GM12878 (cell line): ENCODE measurements at regions not wholly inside any gene's neighbourhood (a gene's known extent, or its start where the extent isn't known, plus 50 kb on each side); places are given as distances from the start of the nearest gene placed in this dataset.

ENCODE experiments used
- ATAC-seq: fragments of 200-7000 bp; cut with Tn5 transposase; 3 replicates; pipeline ENCODE4 v1.9.1; 2020; ENCODE audit warnings: mild to moderate bottlenecking, moderate library complexity
- BruUV-seq: library from RNA; stranded (reverse); fragments of 400-500 nt; replicated peaks from 2 replicates; lab custom pipeline; 2021; lab: Mats Ljungman, UMichigan
- CTCF ChIA-PET: fragments of 300-600 bp; sonication (Branson Sonifier 250); formaldehyde crosslinking; extraction: SDS; loops from one replicate; lab custom pipeline; 2021; ENCODE audit warnings: inconsistent platforms; lab: Yijun Ruan, JAX
- POLR2A ChIA-PET: fragments of 350-600 bp; formaldehyde crosslinking; extraction: SDS; loops from one replicate; lab custom pipeline; 2021; ENCODE audit warnings: inconsistent platforms; lab: Charles Lee
- RAD21 ChIA-PET: fragments of 300-600 bp; sonication (Branson Sonifier 250); formaldehyde crosslinking; loops from one replicate; lab custom pipeline; 2023; ENCODE audit warnings: antibody characterized with exemption; ENCODE audit not compliant: unreplicated experiment; lab: Charles Lee
- SMC1A ChIA-PET: fragments of 300-600 bp; sonication (Branson Sonifier 250); formaldehyde crosslinking; loops from one replicate; lab custom pipeline; 2023; ENCODE audit not compliant: unreplicated experiment, uncharacterized antibody; lab: Charles Lee
- DNase-seq: peaks from one replicate; pipeline ENCODE4 v3.0.0-alpha.2; 2011; ENCODE audit warnings: low read depth, low spot score
- FAIRE-seq: peaks from 3 replicates; lab custom pipeline; 2011; peaks lifted over from hg19 to GRCh38; lab: Jason Lieb, UNC
- H2AFZ ChIP-seq: 2 replicates; pipeline ENCODE4 v1.6.0; 2011; ENCODE audit warnings: low read depth, low read length, control low read depth; ENCODE audit not compliant: control insufficient read depth
- H3K27ac ChIP-seq: 2 replicates; pipeline ENCODE4 v1.5.1; 2011; ENCODE audit warnings: control low read depth; ENCODE audit not compliant: control insufficient read depth, insufficient read depth
- H3K27me3 ChIP-seq, 2 experiments: replicated peaks in 1 of 2; 2 replicates each; pipeline versions ENCODE4 v1.6.0 to v1.6.1; 2011; ENCODE audit warnings: low read length in 1 of 2; ENCODE audit not compliant: control insufficient read depth in 2 of 2, insufficient read depth in 2 of 2
- H3K36me3 ChIP-seq, 2 experiments: 2 replicates each; pipeline ENCODE4 v1.5.1; 2011; ENCODE audit warnings: low read length in 1 of 2; ENCODE audit not compliant: control insufficient read depth in 2 of 2, insufficient read depth in 2 of 2
- H3K4me1 ChIP-seq: 2 replicates; pipeline ENCODE4 v1.6.1; 2011; ENCODE audit warnings: mild to moderate bottlenecking, low read length, moderate library complexity, mixed read lengths; ENCODE audit not compliant: control insufficient read depth, insufficient read depth
- H3K4me2 ChIP-seq: 2 replicates; pipeline ENCODE4 v1.6.0; 2011; ENCODE audit warnings: control low read depth; ENCODE audit not compliant: control insufficient read depth, insufficient read depth
- H3K4me3 ChIP-seq: fragments of 200-600 bp; sonication (generic); 2 replicates; pipeline ENCODE4 v1.5.1; 2016
- H3K79me2 ChIP-seq: 2 replicates; pipeline ENCODE4 v1.6.0; 2011; ENCODE audit warnings: low read length; ENCODE audit not compliant: control insufficient read depth, insufficient read depth
- H3K9ac ChIP-seq: 2 replicates; pipeline ENCODE4 v1.8.0; 2011; ENCODE audit warnings: low read length, control low read depth, mixed read lengths; ENCODE audit not compliant: control insufficient read depth, insufficient read depth
- H3K9me3 ChIP-seq: replicated peaks from 3 replicates; pipeline ENCODE4 v1.5.1; 2011; ENCODE audit warnings: mild to moderate bottlenecking, low read length; ENCODE audit not compliant: control insufficient read depth, insufficient read depth
- H4K20me1 ChIP-seq: 2 replicates; pipeline ENCODE4 v1.6.0; 2011; ENCODE audit not compliant: control insufficient read depth, insufficient read depth
- BHLHE40 ChIP-seq, 2 experiments: fragments of 450-650 bp in 1 of 2; IDR thresholded peaks; 2 replicates each; pipeline ENCODE4 v1.6.1; 2011 to 2017; ENCODE audit warnings: low read depth in 2 of 2, borderline replicate concordance in 1 of 2, improper control_type of control experiment in 1 of 2, low read length in 1 of 2, mild to moderate bottlenecking in 1 of 2
- CBX3 ChIP-seq: fragments of 200-600 bp; sonication (generic); IDR thresholded peaks from 2 replicates; pipeline ENCODE4 v1.6.1; 2016; ENCODE audit warnings: low read depth, borderline replicate concordance
- ESRRA ChIP-seq: IDR thresholded peaks from 2 replicates; pipeline ENCODE4 v1.6.1; 2012; ENCODE audit warnings: mild to moderate bottlenecking, low read length, improper control_type of control experiment
- FOXM1 ChIP-seq: IDR thresholded peaks from 2 replicates; pipeline ENCODE4 v1.6.1; 2012; ENCODE audit warnings: low read depth, mild to moderate bottlenecking, inconsistent platforms, low read length, moderate library complexity
- GABPA ChIP-seq: IDR thresholded peaks from 2 replicates; pipeline ENCODE4 v1.6.1; 2014; ENCODE audit warnings: antibody characterized with exemption, low read depth, mild to moderate bottlenecking, inconsistent platforms
- HSF1 ChIP-seq: fragments of 150-350 bp; IDR thresholded peaks from 2 replicates; pipeline ENCODE4 v1.6.1; 2014; ENCODE audit warnings: mild to moderate bottlenecking, low read depth, low read length
- MXI1 ChIP-seq: fragments of 150-350 bp; IDR thresholded peaks from 2 replicates; pipeline ENCODE4 v1.6.1; 2011; ENCODE audit warnings: low read depth, mild to moderate bottlenecking, inconsistent platforms, low read length, improper control_type of control experiment
- PKNOX1 ChIP-seq: fragments of 450-650 bp; IDR thresholded peaks from 2 replicates; pipeline ENCODE4 v1.6.1; 2016; ENCODE audit warnings: mild to moderate bottlenecking
- POLR2AphosphoS5 ChIP-seq: IDR thresholded peaks from 2 replicates; pipeline ENCODE4 v1.6.1; 2011; ENCODE audit warnings: mild to moderate bottlenecking, low read length, inconsistent platforms
- RELB ChIP-seq: fragments of 450-650 bp; IDR thresholded peaks from 2 replicates; pipeline ENCODE4 v1.6.1; 2017; ENCODE audit warnings: low read depth, mild to moderate bottlenecking, moderate library complexity
- ZBTB33 ChIP-seq: fragments of 450-650 bp; IDR thresholded peaks from 2 replicates; pipeline ENCODE4 v1.6.1; 2017; ENCODE audit warnings: mild to moderate bottlenecking
- ZNF622 ChIP-seq: fragments of 450-650 bp; IDR thresholded peaks from 2 replicates; pipeline ENCODE4 v1.6.1; 2017; ENCODE audit warnings: mild to moderate bottlenecking, inconsistent platforms
- WGBS: methylation state at CpG from one replicate; pipeline ENCODE4 v1.1.6; 2016; ENCODE audit warnings: low lambda C conversion rate; ENCODE audit not compliant: insufficient replicate concordance, insufficient coverage; ENCODE audit errors: missing lambda C conversion rate; 5-methylcytosine and 5-hydroxymethylcytosine counted together
- in situ Hi-C: fragments of 300-500 bp; cut with MboI; formaldehyde crosslinking; loops from 9 replicates; pipeline ENCODE4 v1.14.3; 2018; ENCODE audit warnings: mixed read lengths
- intact Hi-C: fragments of 100-400 bp; cut with micrococcal nuclease; formaldehyde crosslinking; loops from one replicate; pipeline ENCODE4 v1.14.2; 2022; ENCODE audit not compliant: unreplicated experiment

- WGBS: 30% methylated on average over 2 of the region's 2 CpGs
- no peak for TF ChIP-seq CBX3
- TF ChIP-seq ZNF622: no peak
- TF ChIP-seq MXI1: no peak
- TF ChIP-seq POLR2AphosphoS5: no peak
- TF ChIP-seq BHLHE40 (IDR thresholded peaks at IDR 0.05; ENCODE audit: borderline replicate concordance in 1 of 2, low read depth in 2 of 2, low read length in 1 of 2): no peak
- TF ChIP-seq ESRRA: no peak
- TF ChIP-seq FOXM1: no peak
- TF ChIP-seq, all 136 proteins: peak for 0
- H3K4me3 ChIP-seq: no peak overlapping the region
- no peak overlapping the region for H3K27ac ChIP-seq
- RAD21 ChIA-PET: no interaction called here
- no peaks in the 10 kb centered on the region for H3K27me3 ChIP-seq
- POLR2A ChIA-PET: no interaction called here
- CTCF ChIA-PET: no interaction called here
- no peaks in the 10 kb centered on the region for H3K79me2 ChIP-seq
- no peak overlapping the region for H2AFZ ChIP-seq
- no peak for DNase-seq
- no peaks in the 10 kb centered on the region for H3K9me3 ChIP-seq
- H3K36me3 ChIP-seq: no peaks in the 10 kb centered on the region
- in situ Hi-C loops (no loop called here), intact Hi-C loops (no loop called here)
- no peak for FAIRE-seq
- no TSS peak for BruUV-seq
- H3K9ac ChIP-seq: no peak overlapping the region
- SMC1A ChIA-PET: no interaction called here
- no peaks in the 10 kb centered on the region for H3K4me1 ChIP-seq
- H3K4me2 ChIP-seq: no peak overlapping the region
- ATAC-seq: no peak
- H4K20me1 ChIP-seq: no peaks in the 10 kb centered on the region
Measured at GRCh38 chr6:140732991-140733390, 1358.5 kb upstream of the CITED2 start.

GRCh38 chr6:140732155-140732554, 1357.7 kb upstream of the CITED2 start:
- POLR2A ChIA-PET: no interaction called here
- Histone ChIP-seq H3K36me3 (no peaks in the 10 kb centered on the region), H3K9ac (no peak overlapping the region), H3K4me3 (no peak overlapping the region), H3K4me1 (no peaks in the 10 kb centered on the region), H3K27me3 (no peaks in the 10 kb centered on the region), H3K27ac (no peak overlapping the region), H4K20me1 (no peaks in the 10 kb centered on the region), H3K4me2 (no peak overlapping the region), H3K79me2 (no peaks in the 10 kb centered on the region), H2AFZ (no peak overlapping the region), H3K9me3 (no peaks in the 10 kb centered on the region)
- DNase-seq (no peak), ATAC-seq (no peak), FAIRE-seq (no peak)
- no TSS peak for BruUV-seq
- WGBS: 18% methylated on average over 2 of the region's 2 CpGs
- CTCF ChIA-PET: no interaction called here
- intact Hi-C loops (no loop called here), in situ Hi-C loops (no loop called here)
- SMC1A ChIA-PET: no interaction called here
- RAD21 ChIA-PET: no interaction called here
- no peak for TF ChIP-seq RELB
- TF ChIP-seq FOXM1: no peak
- TF ChIP-seq GABPA: no peak
- no peak for TF ChIP-seq ZBTB33
- no peak for TF ChIP-seq HSF1
- TF ChIP-seq PKNOX1: no peak
